Panc1 (cell line): ENCODE measurements at regions not wholly inside any gene's neighbourhood (a gene's known extent, or its start where the extent isn't known, plus 50 kb on each side); places are given as distances from the start of the nearest gene placed in this dataset.

ENCODE experiments used
- POLR2AphosphoS5 ChIP-seq: IDR thresholded peaks from 2 replicates; pipeline ENCODE4 v1.6.1; 2012; ENCODE audit warnings: mild to moderate bottlenecking, low read depth, low read length, moderate library complexity
- SIN3A ChIP-seq: IDR thresholded peaks from 2 replicates; pipeline ENCODE4 v1.6.1; 2012; ENCODE audit warnings: low read depth, mild to moderate bottlenecking, low read length, moderate library complexity, borderline replicate concordance; ENCODE audit not compliant: insufficient read depth
- TF ChIP-seq, protein P1 (sequence below): fragments of 450-650 bp; IDR thresholded peaks from 2 replicates; pipeline ENCODE4 v1.5.1; 2017; ENCODE audit warnings: mild to moderate bottlenecking
- TF ChIP-seq, protein P2 (sequence below), 2 experiments: IDR thresholded peaks; 2 replicates each; pipeline ENCODE4 v1.6.1; 2011 to 2012; ENCODE audit warnings: low read depth in 2 of 2, control low read depth in 1 of 2, low read length in 1 of 2, mild to moderate bottlenecking in 1 of 2, moderate library complexity in 1 of 2; ENCODE audit not compliant: insufficient read depth in 1 of 2

DNA sequence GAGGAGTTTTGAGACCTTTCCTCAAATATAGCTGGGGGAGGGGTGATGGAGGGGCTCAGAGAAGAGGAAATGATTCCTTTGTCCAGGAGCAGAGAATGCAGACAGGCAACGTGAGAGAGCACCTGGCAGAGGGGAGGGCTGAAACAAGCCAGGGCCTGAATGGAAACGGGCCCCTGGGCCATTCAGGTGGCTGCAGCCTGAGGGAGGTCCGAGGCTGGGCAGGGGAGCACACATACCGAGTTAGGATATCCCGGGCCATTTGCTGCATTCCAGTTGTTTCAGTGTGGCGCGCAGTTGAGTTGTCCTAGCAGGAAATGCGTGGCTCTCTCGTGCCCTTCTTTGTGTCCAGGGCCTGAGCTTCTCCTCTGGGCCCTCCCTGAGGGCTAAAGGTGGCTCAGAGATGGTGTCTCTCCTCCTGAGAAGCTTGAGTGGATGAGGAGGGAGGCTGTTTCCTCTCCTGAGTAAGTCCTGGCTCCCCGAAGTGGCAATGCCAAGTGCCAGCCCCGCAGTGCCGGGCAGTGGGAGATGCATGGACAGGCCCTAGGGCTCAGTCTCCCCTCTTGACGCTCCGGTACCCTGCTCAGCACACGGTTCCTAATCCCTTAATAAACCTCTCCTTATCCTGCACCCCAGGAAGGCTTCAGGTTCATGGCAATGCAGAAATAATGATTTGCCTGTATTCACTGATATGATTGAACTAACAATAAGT, 85.5 kb upstream of the VRK1 start:
- TF ChIP-seq, protein P1, sequence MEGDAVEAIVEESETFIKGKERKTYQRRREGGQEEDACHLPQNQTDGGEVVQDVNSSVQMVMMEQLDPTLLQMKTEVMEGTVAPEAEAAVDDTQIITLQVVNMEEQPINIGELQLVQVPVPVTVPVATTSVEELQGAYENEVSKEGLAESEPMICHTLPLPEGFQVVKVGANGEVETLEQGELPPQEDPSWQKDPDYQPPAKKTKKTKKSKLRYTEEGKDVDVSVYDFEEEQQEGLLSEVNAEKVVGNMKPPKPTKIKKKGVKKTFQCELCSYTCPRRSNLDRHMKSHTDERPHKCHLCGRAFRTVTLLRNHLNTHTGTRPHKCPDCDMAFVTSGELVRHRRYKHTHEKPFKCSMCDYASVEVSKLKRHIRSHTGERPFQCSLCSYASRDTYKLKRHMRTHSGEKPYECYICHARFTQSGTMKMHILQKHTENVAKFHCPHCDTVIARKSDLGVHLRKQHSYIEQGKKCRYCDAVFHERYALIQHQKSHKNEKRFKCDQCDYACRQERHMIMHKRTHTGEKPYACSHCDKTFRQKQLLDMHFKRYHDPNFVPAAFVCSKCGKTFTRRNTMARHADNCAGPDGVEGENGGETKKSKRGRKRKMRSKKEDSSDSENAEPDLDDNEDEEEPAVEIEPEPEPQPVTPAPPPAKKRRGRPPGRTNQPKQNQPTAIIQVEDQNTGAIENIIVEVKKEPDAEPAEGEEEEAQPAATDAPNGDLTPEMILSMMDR = no peak
- TF ChIP-seq, protein P2, sequence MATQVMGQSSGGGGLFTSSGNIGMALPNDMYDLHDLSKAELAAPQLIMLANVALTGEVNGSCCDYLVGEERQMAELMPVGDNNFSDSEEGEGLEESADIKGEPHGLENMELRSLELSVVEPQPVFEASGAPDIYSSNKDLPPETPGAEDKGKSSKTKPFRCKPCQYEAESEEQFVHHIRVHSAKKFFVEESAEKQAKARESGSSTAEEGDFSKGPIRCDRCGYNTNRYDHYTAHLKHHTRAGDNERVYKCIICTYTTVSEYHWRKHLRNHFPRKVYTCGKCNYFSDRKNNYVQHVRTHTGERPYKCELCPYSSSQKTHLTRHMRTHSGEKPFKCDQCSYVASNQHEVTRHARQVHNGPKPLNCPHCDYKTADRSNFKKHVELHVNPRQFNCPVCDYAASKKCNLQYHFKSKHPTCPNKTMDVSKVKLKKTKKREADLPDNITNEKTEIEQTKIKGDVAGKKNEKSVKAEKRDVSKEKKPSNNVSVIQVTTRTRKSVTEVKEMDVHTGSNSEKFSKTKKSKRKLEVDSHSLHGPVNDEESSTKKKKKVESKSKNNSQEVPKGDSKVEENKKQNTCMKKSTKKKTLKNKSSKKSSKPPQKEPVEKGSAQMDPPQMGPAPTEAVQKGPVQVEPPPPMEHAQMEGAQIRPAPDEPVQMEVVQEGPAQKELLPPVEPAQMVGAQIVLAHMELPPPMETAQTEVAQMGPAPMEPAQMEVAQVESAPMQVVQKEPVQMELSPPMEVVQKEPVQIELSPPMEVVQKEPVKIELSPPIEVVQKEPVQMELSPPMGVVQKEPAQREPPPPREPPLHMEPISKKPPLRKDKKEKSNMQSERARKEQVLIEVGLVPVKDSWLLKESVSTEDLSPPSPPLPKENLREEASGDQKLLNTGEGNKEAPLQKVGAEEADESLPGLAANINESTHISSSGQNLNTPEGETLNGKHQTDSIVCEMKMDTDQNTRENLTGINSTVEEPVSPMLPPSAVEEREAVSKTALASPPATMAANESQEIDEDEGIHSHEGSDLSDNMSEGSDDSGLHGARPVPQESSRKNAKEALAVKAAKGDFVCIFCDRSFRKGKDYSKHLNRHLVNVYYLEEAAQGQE (IDR thresholded peaks at IDR 0.05; ENCODE audit: insufficient read depth in 1 of 2, low read depth in 2 of 2, low read length in 1 of 2) = no peak
- TF ChIP-seq SIN3A (no peak), POLR2AphosphoS5 (no peak)
